MCF 10A (cell line): ENCODE measurements at regions not wholly inside any gene's neighbourhood (a gene's known extent, or its start where the extent isn't known, plus 50 kb on each side); places are given as distances from the start of the nearest gene placed in this dataset.

ENCODE experiments used
- BruUV-seq: library from RNA; stranded (reverse); fragments of 400-500 nt; replicated peaks from 2 replicates; lab custom pipeline; 2021; lab: Mats Ljungman, UMichigan
- CTCF ChIA-PET: fragments of 300-600 bp; sonication (Branson Sonifier 250); formaldehyde crosslinking; extraction: SDS; loops from one replicate; lab custom pipeline; 2021; ENCODE audit warnings: antibody characterized with exemption, inconsistent platforms; lab: Yijun Ruan, JAX
- POLR2A ChIA-PET: fragments of 300-600, 350-650 bp; sonication (Branson Sonifier 250); formaldehyde crosslinking; extraction: SDS; loops from one replicate; lab custom pipeline; 2020; ENCODE audit warnings: antibody characterized with exemption, inconsistent platforms; lab: Yijun Ruan, JAX
- DNase-seq: peaks from one replicate; pipeline ENCODE4 v3.0.0-alpha.2; 2018; ENCODE audit not compliant: unreplicated experiment
- H3K27ac Mint-ChIP-seq: one replicate; pipeline ENCODE4 v1.8.0; 2022; ENCODE audit warnings: mild to moderate bottlenecking, low read depth, mixed read lengths; ENCODE audit not compliant: unreplicated experiment
- H3K27me3 Mint-ChIP-seq: one replicate; pipeline ENCODE4 v1.8.0; 2022; ENCODE audit warnings: mixed read lengths; ENCODE audit not compliant: insufficient read depth, unreplicated experiment
- H3K36me3 Mint-ChIP-seq: one replicate; pipeline ENCODE4 v1.8.0; 2022; ENCODE audit warnings: mild to moderate bottlenecking, moderate library complexity, mixed read lengths; ENCODE audit not compliant: insufficient read depth, unreplicated experiment
- H3K4me1 Mint-ChIP-seq: one replicate; pipeline ENCODE4 v1.8.0; 2022; ENCODE audit warnings: mixed read lengths; ENCODE audit not compliant: insufficient read depth, unreplicated experiment
- H3K4me3 Mint-ChIP-seq: one replicate; pipeline ENCODE4 v1.8.0; 2022; ENCODE audit warnings: mild to moderate bottlenecking, moderate library complexity, mixed read lengths; ENCODE audit not compliant: unreplicated experiment
- H3K9me3 Mint-ChIP-seq: one replicate; pipeline ENCODE4 v1.8.0; 2022; ENCODE audit warnings: mixed read lengths; ENCODE audit not compliant: unreplicated experiment
- intact Hi-C: fragments of 100-400 bp; cut with micrococcal nuclease; formaldehyde crosslinking; loops from 2 replicates; pipeline ENCODE4 v1.14.1; 2022
- TF ChIP-seq, protein P1 (sequence below): fragments of 200-600 bp; IDR thresholded peaks from one replicate; pipeline ENCODE4 v1.8.0; 2022; ENCODE audit warnings: antibody characterized with exemption, mild to moderate bottlenecking; ENCODE audit not compliant: unreplicated experiment

- H3K4me3 Mint-ChIP-seq: no peak overlapping the region
- H3K27ac Mint-ChIP-seq: no peak overlapping the region
- H3K9me3 Mint-ChIP-seq: no peaks in the 10 kb centered on the region
- intact Hi-C loops: no loop called here
- BruUV-seq: no TSS peak
- ChIA-PET POLR2A (no interaction called here), CTCF (interaction anchor here (0.6 to 0.7 kb wide), 2 partner anchors 33 to 517 kb away, joined by 3 to 4 read pairs; no protein-coding TSS in a partner anchor)
- TF ChIP-seq, protein P1, sequence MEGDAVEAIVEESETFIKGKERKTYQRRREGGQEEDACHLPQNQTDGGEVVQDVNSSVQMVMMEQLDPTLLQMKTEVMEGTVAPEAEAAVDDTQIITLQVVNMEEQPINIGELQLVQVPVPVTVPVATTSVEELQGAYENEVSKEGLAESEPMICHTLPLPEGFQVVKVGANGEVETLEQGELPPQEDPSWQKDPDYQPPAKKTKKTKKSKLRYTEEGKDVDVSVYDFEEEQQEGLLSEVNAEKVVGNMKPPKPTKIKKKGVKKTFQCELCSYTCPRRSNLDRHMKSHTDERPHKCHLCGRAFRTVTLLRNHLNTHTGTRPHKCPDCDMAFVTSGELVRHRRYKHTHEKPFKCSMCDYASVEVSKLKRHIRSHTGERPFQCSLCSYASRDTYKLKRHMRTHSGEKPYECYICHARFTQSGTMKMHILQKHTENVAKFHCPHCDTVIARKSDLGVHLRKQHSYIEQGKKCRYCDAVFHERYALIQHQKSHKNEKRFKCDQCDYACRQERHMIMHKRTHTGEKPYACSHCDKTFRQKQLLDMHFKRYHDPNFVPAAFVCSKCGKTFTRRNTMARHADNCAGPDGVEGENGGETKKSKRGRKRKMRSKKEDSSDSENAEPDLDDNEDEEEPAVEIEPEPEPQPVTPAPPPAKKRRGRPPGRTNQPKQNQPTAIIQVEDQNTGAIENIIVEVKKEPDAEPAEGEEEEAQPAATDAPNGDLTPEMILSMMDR: no peak
- DNase-seq: no peak
- peaks cover 35% of the 10 kb centered on the region for H3K27me3 Mint-ChIP-seq
- H3K4me1 Mint-ChIP-seq: peaks cover 5% of the 10 kb centered on the region
- no peaks in the 10 kb centered on the region for H3K36me3 Mint-ChIP-seq
Measured at GRCh38 chr6:168374541-168375071, 55.0 kb upstream of the DACT2 start.

GRCh38 chr6:168376120-168376519, 56.5 kb upstream of the DACT2 start:
- Mint-ChIP-seq H3K4me1 (peaks cover 5% of the 10 kb centered on the region), H3K9me3 (no peaks in the 10 kb centered on the region), H3K4me3 (no peak overlapping the region), H3K27me3 (peaks cover 35% of the 10 kb centered on the region), H3K36me3 (no peaks in the 10 kb centered on the region), H3K27ac (no peak overlapping the region)
- no peak for DNase-seq
- TF ChIP-seq, protein P1: no peak
- CTCF ChIA-PET: interaction anchor here (0.6 kb wide), 2 partner anchors 509 to 513 kb away, joined by 3 read pairs; no protein-coding TSS in a partner anchor
- POLR2A ChIA-PET: no interaction called here
- intact Hi-C loops: no loop called here
- BruUV-seq: no TSS peak

DNA sequence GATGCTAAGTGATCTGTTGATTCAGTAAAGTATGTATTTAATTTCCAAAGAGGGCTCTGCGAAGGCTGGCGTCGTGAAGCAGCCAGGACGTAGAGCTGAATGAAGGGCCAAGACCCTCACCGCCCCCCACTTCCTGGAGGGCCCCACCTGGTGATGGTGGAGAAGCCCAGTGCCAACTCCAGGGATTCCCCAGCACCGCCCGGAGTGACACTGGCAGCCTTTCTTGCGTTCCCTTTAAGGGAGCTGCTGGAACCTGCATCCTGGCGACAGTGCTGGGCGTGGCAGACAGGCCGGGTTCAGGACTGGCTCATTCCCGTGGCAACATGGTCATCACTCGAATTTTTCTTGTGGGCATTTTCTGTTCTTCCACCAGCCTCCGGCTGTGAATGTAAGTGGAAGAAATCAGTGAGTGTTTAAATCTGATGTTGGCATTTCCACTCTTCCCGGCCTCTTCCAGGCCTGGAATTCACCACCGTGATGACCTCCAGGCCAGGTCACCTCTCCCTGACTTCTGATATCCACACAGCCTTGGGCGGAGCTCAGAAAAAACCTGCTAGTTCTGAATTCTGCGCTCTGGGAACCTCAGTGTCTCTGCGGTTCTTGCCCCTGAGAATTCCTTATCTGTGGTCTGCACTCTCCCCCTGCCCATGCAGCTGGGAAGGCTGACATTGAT, 57.4 kb upstream of the DACT2 start:
- no peak for DNase-seq
- ChIA-PET POLR2A (no interaction called here), CTCF (interaction anchor here (0.6 kb wide), 2 partner anchors 508 to 512 kb away, joined by 3 read pairs; no protein-coding TSS in a partner anchor)
- H3K27me3 Mint-ChIP-seq: peaks cover 35% of the 10 kb centered on the region
- no peak overlapping the region for H3K27ac Mint-ChIP-seq
- no peaks in the 10 kb centered on the region for H3K9me3 Mint-ChIP-seq
- no peaks in the 10 kb centered on the region for H3K36me3 Mint-ChIP-seq
- H3K4me3 Mint-ChIP-seq: no peak overlapping the region
- BruUV-seq: no TSS peak
- TF ChIP-seq, protein P1: no peak
- H3K4me1 Mint-ChIP-seq: peaks cover 5% of the 10 kb centered on the region
- intact Hi-C loops: no loop called here

GRCh38 chr6:168377484-168377855, 57.9 kb upstream of the DACT2 start:
- Mint-ChIP-seq H3K4me1 (peaks cover 5% of the 10 kb centered on the region), H3K27ac (no peak overlapping the region), H3K4me3 (no peak overlapping the region), H3K9me3 (no peaks in the 10 kb centered on the region), H3K36me3 (no peaks in the 10 kb centered on the region), H3K27me3 (peaks cover 35% of the 10 kb centered on the region)
- BruUV-seq: no TSS peak
- CTCF ChIA-PET: no interaction called here
- no peak for DNase-seq
- intact Hi-C loops: no loop called here
- TF ChIP-seq, protein P1: no peak
- POLR2A ChIA-PET: no interaction called here
